ACHN (cell line): ENCODE measurements at regions not wholly inside any gene's neighbourhood (a gene's known extent, or its start where the extent isn't known, plus 50 kb on each side); places are given as distances from the start of the nearest gene placed in this dataset.
"Not testable (repeated sequence)": the region's sequence is repeated elsewhere in the genome, so short reads cannot be mapped to it uniquely, and the experiment has no call there.

Experiments
- DNase-seq: peaks from one replicate; pipeline ENCODE4 v3.0.0-alpha.2; 2015
- in situ Hi-C: cut with HindIII; loops from 2 replicates; pipeline ENCODE4 v1.10.0; 2017; ENCODE audit warnings: low sequenced_read_pairs, low pct_ligation_motif_present, low pct_unique_long_range_greater_than_20kb

DNA sequence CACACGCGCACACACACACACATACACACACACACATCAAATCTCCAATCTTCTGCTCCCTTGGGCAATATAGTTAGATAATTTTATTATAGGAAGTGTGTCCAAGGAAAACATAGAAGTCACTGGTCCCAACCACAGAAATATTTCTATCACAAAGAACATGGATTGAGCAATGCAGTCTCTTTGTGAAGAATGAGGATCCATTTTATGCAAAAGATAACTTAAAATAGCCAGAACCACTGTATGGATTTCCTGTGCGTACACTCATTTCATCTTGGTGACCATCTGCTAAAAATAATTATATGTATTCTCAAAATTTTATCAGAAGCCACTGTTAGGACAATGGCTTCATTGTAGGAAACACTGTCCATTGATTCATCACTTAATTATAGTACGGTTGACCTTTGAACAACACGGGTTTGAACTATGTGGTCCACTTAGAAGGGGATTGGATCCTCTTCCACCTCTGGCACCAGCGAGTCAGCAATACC is 169.6 kb upstream of the MXRA5 start:
- DNase-seq: no peak
- in situ Hi-C loops: no loop called here

DNA sequence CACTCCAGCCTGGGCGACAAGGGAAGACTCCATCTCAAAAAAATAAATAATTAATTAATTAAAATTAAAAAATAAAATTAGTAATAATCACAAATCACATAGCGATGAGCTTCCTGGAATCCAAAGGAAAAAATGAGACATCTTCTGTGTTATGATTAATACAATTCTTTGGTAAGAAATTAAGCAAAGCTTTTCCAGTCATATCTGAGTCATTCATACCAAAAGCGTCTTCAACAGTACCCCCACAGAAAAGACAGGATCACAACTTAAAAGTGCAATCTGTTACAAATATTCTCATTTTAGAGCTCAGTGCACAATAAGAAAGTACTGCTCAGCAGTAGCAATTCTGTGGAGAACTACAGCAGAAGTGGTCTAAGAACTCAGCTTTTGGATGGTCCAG is 168.5 kb upstream of the MXRA5 start:
- in situ Hi-C loops: no loop called here
- DNase-seq: no peak

DNA sequence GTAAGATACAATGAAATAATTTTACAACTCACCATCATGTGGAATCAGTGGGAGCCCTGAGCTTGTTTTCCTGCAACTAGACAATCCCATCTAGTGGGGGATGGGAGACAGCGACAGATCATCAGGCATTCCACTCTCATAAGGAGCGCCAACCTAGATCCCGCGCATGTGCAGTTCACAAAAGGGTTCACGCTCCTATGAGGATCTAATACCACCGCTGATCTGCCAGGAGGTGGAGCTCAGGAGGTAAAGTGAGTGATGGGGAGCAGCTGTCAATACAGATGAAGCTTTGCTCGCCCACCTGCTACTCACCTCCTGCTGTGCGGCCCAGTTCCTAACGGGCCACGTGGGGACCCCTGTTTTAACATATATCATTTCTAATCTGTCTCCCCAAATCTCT is 165.7 kb upstream of the MXRA5 start:
- DNase-seq, in situ Hi-C loops: not testable (repeated sequence)

DNA sequence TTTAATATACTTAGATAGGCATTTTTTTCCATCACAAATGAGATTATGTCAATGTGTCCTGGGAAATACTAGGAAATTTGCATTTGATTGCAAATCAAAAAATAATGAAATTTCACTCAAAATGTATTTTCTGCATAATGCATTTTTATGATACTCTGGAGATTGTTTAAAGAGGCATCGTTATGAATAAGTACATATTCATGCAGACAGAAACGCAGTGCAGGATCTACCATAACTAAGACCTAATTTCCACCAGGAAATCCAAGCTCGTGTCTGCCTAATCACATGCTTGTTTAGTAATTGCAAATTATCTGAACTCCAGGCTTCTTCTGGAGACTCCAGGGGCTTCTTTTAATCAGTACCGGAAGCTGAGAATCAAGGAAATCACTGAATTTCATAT is 163.5 kb upstream of the MXRA5 start:
- no peak for DNase-seq
- in situ Hi-C loops: no loop called here

DNA sequence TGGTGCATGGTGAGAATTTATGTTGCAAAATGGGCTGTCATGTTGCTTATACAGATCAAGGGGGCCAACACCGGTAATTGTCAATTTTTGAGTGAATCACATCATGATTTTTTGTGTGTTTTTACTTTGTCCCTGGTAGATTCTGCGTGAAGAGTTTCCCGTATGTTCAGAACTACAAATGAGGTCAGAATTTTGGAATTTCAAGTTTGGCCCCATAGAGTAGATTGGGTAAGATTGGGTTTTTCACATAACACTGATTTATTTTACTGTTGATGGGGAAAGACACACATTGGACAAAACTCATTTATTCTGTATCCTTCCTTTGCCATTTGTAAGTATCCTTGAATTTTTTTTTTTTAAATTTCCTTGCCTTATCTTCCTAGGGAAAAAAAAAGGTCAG is 158.5 kb upstream of the MXRA5 start:
- in situ Hi-C loops: no loop called here
- DNase-seq: no peak

DNA sequence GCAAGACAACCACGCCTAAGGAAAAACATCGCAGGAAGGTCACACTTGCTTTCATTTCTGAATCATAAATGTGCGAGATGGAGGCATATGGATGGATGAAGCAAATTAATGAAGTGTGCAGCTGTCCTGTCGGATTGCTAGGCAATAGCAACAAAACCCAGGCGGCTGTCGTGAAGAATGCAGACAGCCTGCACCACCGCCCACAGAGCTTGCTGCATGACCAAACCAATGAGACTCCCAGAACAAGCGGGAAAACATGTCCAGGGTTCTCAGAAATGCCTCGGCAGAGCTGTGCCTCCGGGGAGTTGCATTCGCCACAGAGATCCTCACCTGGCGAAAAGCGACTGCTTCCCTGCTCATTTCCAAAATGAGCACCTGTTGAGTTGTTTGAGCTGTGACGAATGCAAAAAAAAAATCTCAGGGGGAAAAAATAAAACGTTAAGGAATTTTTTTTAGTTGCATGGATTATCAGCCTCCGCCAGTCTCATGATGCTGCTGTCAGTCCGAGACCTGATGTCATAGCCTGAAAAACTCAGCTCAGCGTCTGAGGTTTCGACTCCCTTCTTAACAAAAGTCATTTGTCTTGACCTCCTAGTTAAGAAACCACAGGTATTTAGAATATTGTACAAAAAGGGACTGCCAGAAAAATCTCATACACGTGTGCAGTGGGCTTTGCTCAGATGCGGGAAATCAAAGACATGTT is 155.5 kb upstream of the MXRA5 start:
- in situ Hi-C loops: no loop called here
- no peak for DNase-seq

DNA sequence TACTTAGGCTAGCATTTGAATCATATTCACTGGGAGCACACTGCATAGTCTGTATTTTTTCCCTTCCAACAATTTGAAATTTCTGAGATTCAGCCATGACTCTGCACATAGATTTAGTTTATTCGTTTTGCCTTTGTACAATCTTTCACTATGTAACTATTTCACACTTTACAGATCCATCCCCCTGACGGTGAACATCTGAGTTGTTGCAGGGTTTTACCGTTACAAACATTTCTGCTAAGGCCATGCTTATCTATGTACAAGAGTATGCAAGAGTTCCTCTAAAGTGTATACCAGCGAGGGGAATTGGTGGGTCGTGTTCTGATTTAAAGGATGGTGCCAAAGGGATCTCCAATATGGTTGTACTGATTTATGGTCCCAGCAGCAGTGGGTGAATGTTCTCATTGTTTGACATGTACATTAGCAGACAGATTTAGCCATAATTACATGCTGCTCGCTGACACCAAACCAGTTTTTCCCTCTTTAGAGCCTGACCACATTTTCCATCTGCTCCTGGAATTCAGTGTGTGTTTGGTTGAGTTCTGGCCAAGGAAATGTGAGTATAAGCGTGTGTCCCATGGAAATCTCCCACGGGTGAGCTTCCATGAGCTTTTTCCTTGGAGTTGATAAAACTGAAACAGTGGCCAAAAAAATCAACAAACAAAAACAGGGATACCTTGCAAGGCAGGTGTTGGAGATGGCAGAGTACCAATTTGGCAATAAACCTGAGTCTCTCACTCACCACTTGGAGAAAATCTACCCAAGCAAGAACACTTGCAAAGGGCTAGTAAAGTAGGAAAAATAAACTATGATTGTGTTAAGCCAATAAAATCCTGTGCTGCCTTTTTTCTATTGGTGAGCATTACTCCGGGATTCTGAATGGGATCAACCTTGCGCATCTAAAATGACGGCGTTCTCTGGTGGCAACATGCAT is 149.7 kb upstream of the MXRA5 start:
- in situ Hi-C loops, DNase-seq: not testable (repeated sequence)

DNA sequence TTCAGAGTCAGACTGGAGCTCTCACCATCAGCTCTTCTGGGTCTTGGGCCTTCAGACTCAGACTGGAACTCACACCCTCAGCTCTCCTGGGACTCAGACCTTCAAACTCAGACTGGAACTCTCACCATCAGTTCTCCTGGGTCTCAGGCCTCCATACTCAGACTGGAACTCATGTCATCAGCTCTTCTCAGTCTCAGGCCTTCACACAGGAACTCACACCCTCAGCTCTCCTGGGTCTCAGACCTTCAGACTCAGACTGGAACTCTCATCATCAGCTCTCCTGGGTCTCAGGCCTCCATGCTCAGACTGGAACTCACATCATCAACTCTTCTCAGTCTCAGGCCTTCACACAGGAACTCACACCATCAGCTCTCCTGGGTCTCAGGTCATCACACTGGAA is 147.2 kb upstream of the MXRA5 start:
- in situ Hi-C loops: no loop called here
- DNase-seq: no peak

DNA sequence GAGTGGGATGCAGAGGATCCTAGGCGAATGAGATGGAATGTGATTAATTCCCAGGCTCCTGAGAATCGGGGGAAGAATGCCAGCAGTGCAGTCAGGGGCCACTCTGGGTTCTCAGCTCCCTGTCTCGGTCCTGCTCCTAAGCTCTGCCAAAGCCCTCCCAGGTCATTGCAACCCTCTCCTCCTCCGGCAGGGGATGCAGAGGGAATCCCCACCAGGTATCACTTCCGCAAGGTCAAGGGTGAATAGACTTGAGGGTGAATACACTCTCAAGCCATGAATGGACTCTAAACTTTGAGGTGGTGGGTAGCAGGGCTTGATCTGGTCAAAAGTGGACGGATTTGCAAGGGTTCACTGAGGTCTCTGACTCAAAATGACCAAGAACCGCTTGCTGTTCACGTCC is 139.3 kb upstream of the MXRA5 start:
- in situ Hi-C loops: no loop called here
- no peak for DNase-seq

DNA sequence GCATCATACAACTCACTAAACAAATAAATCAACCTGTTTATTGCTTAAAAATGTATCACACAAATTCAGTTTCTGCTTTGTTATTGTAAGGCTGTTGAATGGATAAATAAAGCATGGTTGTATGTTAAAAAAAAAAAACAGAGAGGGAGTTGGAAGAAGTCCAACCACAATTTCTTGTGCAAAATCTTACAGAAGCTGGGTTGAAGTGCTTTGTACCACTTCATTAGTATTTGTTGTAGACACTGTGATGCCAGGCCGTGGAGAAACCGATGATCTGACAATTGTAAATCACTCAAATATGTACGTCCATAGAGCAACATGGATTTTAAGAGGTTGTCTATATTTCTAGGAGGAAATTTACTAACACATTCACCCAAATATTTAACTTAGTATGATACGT is 132.6 kb upstream of the MXRA5 start:
- in situ Hi-C loops: no loop called here
- DNase-seq: no peak

DNA sequence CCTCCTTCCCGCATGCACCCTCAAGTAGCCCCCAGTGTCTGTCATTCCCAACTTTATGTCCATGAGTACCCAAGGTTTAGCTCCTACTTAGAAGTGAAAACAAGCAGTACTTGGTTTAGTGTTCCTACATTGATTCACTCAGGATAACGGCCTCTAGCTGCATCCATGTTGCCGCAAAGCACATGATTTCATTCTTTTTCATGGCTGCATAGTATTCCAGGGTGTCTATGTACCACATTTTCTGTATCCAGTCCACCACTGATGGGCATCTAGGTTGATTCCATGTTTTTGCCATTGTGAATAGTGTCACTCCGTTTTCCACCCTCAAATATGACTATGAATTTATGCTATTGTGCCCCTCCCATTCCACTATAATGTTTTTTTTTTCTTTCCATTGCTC is 130.5 kb upstream of the MXRA5 start:
- no peak for DNase-seq
- in situ Hi-C loops: no loop called here

DNA sequence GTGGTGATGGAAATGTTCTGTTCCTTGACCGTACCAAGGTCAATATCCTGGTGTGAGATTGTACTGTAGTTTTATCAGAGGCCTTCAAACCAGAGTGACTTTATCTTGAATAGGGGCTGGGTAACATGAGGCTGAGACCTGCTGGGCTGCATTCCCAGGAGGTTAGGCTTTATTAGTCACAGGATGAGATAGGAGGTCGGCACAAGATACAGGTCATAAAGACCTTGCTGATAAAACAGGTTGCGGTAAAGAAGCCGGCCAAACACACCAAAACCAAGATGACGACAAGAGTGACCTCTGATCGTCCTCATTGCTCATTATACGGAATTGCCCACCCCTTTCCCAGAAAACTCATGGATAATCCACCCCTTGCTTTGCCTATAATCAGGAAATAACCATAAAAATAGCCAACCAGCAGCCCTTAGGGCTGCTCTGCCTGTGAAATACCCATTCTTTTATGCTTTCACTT is 123.8 kb upstream of the MXRA5 start:
- DNase-seq, in situ Hi-C loops: not testable (repeated sequence)

DNA sequence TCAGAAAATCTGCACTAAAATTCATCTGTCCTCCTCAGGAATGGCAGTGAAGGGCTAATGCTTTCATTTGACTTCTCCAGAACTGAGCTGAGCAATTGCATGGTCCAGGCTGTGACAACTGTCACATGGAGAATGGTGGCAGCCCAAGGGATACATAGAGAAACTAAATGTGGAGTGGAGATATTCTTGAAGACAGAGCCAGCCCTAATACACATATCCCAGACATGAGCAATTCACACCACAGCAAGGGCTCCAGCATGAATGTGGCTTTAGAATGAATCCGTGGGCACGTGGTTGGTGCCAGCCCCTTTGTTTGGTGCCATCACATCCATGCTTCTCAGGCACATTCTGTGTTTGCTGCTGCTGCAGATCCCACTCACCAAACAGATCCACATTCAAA is 121.6 kb upstream of the MXRA5 start:
- DNase-seq: no peak

DNA sequence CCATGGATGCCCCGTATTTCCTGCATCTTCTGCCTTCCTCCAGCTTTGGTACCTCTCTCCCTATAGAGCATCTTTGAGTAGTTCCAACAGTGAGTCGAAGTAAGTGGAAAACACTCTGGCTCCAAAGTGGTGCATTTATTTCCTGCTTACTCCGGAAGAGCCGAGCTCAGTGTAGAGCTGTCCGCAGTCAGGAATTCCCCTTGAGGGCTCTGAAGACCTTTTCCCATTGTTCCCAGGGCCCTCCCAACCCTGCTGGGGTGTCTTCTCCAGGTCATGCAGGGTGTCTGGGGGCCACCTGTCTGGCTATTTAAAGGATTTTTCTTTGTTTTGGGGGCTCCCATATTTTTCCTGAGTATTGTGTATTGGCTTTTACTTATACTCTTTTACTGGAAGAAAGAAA is 118.6 kb upstream of the MXRA5 start:
- in situ Hi-C loops: no loop called here
- no peak for DNase-seq

More for the DNA sequence above, 121.6 kb upstream of the MXRA5 start:
- in situ Hi-C loops: no loop called here

DNA sequence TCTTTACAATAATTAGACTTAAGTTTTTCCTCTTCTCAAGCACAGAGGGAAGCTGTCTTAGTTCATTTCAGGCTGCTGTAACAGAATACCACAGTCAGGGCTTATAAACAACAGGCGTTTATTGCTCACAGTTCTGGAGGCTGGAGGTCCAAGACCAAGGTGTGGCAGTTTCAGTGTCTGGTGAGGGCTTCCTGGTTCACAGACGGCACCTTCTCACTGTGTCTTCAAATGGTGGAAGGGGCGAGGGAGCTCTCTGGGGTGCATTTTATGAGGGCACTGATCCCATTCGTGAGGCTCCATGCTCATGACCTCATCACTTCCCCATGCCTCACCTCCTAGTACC is 115.7 kb upstream of the MXRA5 start:
- in situ Hi-C loops: no loop called here
- no peak for DNase-seq

DNA sequence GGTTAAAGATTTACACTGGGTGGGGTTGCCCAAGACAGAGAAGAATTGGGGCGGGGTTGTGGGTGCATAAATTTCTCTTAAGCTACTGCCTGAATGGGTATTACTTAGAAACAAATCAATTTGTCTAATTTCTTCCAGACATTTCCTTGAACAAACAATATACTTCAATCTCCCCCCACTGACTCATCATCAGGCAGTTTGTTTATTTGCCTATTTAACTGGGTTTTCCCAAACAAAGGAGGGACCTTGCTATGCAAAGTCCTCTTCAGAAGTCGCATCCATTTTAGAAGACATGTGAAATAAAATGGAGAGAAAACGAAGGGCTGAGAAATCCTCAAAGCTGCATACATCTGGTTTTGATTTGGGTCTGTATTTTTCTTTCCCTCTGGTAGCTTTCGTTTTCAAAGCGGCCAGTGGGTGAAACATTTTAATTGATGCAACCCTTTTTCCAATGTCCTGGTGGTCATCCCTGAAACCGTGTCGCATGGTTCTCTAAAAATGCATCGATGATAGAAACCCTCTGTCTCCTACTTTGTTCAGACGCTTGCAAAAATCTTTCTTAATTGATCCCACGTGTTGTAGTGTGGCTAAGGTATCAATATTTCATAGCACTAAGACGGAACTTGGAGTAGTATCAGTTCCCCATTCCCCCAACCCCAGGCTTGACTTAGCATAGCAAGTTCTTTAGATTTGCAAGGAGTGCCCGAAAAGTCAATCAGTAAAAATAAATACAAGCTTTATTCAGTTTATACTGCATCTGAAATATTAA is 115.1 kb upstream of the MXRA5 start:
- DNase-seq: no peak
- in situ Hi-C loops: no loop called here

DNA sequence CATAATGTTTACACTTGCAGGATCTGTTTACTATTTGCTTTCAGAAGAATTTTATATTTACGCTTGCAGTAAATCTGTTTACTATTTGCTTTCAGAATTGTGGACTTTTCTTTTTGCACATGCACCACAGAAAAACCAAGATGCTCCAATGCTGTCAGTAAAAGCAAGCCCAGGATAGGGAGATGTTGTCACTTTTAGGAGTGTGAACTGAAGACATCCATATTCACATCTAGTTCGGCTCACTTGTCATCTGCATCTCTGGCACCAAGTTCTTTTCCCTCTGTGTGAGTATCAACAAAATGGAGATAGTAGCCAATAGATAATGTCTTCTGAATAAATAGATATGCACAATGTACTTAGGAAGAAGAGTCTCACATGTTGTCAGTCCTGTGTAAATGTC is 109.3 kb upstream of the MXRA5 start:
- in situ Hi-C loops: no loop called here

DNA sequence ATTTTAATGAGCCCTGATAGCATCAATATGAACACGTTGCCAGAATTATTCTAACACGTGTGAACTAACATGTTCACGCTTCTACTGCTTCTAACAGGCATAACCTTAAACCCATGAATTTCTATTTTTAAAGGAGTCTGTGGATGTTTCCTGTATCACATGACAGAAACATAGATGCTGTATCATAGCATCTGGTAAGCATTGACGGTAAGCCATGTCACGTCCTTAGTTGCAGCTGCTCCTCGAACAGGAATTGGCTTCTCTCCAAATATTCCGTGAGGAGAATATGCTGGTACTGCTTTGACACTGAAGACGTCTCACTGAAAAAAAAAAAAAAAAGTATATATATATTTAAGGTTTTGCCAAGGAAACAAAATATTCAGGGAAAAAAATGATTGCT is 105.1 kb upstream of the MXRA5 start:
- DNase-seq: no peak
- in situ Hi-C loops: no loop called here

More for the DNA sequence above, 109.3 kb upstream of the MXRA5 start:
- no peak for DNase-seq
